HG02981 (cell line): ENCODE measurements at regions not wholly inside any gene's neighbourhood (a gene's known extent, or its start where the extent isn't known, plus 50 kb on each side); places are given as distances from the start of the nearest gene placed in this dataset.

Source experiments
- ATAC-seq: cut with Tn5 transposase; IDR thresholded peaks from one replicate; pipeline ENCODE4 v1.9.1; 2021; ENCODE audit warnings: mild to moderate bottlenecking, moderate library complexity; ENCODE audit not compliant: unreplicated experiment

DNA sequence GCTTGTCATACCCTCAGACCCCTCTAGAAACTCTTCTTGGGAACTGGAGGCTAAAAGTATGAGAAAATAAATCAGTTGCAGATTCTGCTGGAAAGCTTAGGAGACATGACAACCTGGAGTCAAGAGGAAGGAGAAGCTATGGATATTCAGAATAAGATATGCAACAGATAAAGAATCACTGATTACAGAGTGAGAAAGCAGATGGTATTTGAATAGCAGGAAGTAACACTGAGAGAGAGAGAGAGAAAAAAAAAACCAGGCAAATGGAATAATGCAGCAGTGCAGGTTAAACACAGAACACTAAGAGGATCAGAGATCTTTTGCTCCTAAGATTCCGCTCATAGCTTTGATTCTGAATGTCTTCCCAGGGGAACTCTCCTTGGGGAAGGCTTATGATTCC is 1284.1 kb upstream of the NXPH2 start:
- no peak for ATAC-seq

DNA sequence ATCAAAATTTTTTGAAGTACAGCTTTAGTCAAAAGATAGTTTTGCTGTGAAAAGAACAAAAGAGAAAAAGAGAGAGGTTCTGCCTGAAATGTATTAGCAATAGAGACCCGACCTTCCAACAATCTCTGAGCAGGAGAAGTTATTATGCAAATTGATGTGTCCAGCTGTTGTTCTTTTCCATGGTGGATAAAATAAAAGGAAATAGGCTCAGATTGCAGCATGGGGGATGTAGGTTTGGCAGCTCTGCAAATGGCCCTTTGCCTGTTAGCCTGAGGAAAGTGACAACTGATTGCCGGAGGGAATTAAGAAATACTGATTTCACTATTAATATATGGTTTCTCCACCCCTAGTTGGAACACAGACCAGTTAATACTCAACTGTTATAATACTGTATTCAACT is 1283.2 kb upstream of the NXPH2 start:
- no peak for ATAC-seq

DNA sequence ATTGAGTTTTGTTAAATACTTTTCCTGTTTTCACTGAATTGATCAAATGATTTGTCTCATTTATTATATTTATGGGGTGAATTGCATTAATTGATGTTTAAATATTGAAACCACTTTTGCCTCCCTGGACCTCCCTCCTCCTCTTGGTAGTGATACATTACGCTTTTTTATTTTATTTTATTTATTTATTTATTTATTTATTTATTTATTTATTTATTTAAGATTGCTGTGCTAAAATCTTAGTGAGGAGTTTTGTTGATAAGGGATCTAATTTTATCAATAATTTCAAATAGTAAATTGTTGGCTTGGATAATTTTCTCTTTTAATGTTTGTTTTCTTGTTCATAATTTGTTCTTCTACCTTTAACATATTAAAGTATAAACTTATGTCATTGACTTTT is 1281.0 kb upstream of the NXPH2 start:
- no peak for ATAC-seq

DNA sequence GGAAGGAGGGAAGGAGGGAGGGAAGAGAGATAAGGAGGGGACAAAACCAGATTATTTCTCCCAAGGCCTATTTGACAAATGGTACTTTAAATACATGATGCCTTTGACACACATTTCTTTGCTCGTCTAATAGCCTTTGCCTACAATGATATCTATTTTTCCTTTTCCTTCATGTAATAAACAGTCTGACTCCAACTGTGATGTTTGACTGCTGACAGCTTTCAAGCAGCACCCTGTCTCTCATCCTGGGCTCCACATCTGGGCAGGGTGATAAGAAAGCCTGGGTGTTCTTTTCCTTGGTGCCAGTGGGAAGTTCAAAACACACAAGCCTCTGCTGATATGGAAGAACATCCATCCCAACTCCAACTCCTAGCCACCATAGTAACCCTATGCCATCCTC is 1277.7 kb upstream of the NXPH2 start:
- ATAC-seq: no peak

GRCh38 chr2:140041811-140042210 is 1261.6 kb upstream of the NXPH2 start:
- no peak for ATAC-seq

DNA sequence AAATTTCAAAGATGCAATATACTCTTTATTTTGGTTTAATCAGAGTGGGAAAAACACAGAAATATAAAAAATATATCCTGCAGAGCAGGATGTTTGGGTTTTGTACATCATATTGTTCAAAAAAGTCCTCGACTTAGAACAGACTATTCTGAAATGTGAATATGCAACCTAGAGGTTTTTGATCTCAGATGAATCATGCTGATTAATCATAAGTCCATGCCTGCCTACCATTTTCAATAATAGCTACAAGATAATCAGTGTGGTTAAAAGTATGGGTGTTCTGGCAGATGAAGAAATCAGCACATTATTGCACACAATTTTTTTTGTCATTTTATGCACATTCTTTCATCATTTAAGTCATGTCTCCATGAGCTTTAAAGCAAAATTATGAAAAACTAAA is 1261.0 kb upstream of the NXPH2 start:
- no peak for ATAC-seq

GRCh38 chr2:140033638-140034037 is 1253.4 kb upstream of the NXPH2 start:
- no peak for ATAC-seq

DNA sequence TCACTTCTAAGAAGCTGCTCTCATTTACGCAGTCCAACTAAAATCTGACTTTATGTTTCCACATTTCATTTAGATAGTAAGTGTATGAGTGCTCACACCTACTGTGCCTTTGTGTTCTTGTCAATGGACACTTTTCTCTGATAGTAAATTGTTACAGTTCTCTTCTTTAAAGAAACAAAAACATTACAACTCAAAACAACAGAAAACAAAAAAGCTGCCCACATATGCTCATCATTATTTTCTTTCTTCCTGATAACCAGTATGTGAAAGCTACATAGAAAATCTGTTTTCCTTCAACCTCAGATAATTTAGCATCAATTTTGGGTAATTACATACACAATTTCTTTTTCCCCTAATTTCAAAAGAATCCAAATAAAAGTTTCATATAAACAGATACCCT is 1247.8 kb upstream of the NXPH2 start:
- no peak for ATAC-seq

DNA sequence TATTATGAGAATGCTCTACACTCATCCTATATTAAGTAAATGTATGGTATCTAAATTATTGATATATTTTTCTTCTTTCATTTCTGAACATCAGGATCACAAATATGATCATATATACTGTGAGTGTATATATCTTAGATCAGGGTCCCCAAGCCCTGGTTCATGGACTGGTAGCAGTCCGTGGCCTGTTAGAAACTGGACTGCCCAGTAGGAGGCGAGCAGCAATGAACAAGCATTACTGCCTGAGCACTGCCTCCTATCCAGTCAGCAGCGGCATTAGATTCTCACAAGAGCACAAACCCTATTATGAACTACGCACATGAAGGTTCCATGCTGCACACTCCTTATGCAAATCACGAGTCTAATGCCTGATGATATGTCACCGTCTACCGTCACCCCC is 1247.1 kb upstream of the NXPH2 start:
- ATAC-seq: no peak

- ATAC-seq: no peak
Observed at GRCh38 chr2:140023291-140023690, 1243.1 kb upstream of the NXPH2 start.

DNA sequence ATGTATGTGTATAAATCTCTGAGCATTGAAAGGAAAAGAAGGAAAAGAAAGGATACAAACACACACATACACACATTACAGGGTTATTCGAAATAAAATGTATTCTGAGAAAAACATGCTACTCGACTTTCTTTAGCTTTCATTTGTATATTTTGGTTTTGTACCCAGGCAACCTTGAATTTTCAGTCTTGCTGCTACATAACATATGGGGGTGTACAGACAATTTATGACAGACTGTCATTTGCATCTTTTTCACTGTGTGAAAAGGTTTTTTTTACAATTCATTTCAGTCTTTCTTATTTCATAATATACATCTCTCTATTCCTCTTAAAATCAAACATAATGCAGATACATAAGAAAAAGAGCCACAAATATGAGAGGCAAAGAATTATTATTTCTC is 1238.4 kb upstream of the NXPH2 start:
- no peak for ATAC-seq

DNA sequence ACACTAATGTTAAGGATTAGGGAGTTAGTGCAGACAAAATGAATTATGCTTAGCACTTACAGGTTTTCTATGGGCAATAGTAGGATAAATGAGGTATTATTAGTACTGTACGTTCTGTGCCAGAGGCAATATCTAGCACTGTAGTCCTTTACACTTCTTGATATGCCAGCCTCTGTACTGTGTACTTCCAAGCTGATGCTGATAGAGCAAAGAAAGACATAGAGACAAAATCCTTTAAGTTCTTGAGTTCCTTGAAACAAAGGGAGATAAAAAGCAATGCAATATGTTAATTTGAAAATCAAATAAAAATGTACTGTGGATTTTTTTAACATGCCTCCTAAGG is 1234.0 kb upstream of the NXPH2 start:
- no peak for ATAC-seq

- ATAC-seq: no peak
Observed at GRCh38 chr2:140013545-140014203, 1233.5 kb upstream of the NXPH2 start.

DNA sequence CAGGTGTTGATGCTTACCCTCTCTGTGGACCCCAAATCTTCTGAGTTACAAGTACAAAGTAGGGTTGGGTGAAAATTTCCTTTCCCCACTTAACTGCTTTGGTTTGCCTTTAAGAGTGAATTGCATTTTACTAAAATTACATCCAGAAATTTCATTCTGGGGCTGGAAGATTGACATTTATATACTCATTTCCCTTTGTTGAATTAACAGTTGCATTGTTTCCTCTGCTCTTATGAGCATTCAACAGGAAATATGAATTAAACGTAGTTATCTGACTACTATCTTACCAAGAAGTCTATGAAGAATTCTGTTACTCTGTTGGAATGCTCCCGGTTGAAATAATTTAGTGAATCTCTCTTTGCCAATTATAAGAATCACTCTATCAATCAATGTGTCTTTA is 1231.1 kb upstream of the NXPH2 start:
- ATAC-seq: no peak

DNA sequence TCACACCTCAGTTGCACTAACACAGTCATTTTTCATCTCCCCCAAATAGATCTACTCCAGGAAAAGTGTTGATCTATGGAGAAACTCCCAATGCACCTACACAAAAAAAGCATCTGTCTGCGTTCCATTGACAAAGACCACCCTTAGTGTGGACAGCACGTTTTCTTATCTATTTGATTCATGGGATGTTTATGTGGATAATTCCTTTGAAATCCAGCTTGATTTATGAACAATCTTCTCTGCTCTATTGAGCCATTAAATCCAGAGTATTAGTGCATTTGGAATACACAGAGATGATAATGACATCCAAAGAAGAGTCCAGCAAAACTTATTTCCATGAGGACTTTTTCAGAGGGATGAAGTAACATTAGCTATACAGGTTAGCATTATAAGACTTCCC is 1221.9 kb upstream of the NXPH2 start:
- no peak for ATAC-seq

GRCh38 chr2:139992711-139993345 is 1212.6 kb upstream of the NXPH2 start:
- no peak for ATAC-seq

DNA sequence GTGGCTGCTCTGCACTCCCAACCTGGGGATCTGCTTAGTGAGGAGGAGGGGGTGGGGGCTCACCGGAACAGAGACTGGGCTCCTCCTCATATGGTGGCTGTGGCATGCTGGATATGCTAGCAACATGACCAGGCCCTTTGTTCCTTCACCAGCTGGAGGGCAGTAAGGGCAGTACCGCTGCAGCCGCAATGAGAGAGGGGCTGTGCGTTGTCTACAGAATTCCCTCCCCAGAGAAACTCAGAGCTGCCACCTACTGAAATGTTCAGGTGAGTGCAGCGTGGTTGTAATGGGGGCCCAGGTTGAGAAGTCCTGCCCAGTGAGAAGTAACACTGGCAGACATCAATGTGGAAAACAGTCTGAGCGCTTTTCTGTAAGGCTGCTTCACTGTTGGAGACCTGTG is 1211.9 kb upstream of the NXPH2 start:
- ATAC-seq: no peak

GRCh38 chr2:139990646-139991335 is 1210.6 kb upstream of the NXPH2 start:
- no peak for ATAC-seq

- ATAC-seq: no peak
Observed at GRCh38 chr2:139969323-139969722, 1189.1 kb upstream of the NXPH2 start.

GRCh38 chr2:139968588-139968987 is 1188.4 kb upstream of the NXPH2 start:
- ATAC-seq: no peak

- ATAC-seq: no peak
Observed at GRCh38 chr2:139967665-139968064, 1187.5 kb upstream of the NXPH2 start.

- no peak for ATAC-seq
Observed at GRCh38 chr2:139964721-139965440, 1184.7 kb upstream of the NXPH2 start.
